ENCODE measurements at regions not wholly inside any gene's neighbourhood (a gene's known extent, or its start where the extent isn't known, plus 50 kb on each side); places are given as distances from the start of the nearest gene placed in this dataset.

DNA sequence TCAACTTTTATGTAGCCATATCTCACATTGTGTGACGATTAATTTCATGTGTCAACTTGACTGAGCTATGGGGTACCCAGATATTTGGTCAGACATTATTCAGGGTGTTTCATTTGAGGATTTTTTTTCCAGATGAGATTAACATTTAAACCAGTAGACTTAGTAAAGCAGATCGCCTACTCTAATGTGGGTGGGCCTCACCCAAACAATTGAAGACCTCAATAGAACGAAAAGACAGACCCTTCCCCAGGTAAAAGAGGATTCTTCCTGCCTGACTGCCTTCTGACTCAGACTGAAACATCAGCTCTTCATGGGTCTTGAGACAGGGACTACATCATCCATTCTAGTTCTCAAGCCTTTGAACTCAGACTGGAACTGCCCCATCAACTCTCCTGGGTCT is 231.7 kb upstream of the SASH1 start:
- no peak for DNase-seq

DNA sequence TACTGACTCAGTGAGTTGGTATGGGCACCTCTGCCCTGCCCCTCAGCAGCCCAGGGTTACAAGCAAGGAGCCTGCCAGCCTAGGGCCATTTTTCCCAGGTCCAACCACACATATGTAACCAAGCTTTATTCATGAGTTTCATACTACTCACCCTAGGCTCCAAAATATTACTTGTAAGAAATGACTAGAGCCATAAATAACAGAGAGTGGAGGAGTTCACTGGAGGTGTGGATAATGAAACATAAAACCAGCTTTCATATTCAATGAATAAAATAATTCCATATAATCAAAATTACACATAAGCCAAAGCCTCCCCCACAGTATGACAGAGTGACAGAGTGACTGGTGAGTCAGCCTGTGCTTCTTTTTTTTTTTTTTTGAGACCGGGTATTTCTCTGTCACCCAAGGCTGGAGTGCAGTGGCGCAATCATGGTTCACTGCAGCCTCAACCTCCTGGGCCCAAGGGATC is 229.8 kb upstream of the SASH1 start:
- no peak for DNase-seq

DNA sequence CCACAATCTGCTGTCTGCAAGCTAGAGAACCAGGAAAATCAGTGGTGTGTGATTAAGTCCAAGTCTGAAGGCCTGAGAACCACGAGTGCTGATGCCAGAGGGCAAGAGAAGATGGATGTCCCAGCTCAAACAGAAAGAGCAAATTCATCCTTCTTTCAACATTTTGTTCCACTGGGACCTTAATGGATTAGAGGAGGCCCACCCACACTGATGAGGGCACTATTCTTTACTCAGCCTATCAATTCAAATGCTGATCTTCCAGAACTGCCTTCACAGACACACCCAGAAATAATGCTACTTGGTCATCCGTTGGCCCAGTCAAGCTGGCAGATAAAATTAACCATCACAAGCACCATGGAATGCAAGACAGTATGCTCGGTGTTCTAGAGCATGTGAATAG is 226.6 kb upstream of the SASH1 start:
- no peak for DNase-seq

DNA sequence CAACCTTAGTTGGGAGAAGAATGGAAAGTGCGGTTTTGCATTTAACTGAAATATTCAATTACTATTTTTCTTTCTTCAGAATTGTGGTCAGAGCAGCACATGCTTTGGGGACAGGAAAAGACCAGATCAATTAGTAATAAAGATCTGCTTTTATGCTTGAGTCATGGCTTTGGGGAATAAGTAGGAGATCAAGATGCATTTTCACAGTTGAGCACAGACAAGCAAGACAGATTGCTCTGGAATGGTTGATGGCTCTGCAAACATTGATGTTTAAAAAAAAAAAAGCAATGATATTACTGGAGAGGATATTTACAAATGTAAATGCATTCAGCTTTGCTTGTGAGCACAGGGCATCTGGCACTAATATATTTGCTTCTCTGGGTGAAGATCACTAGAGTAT is 224.4 kb upstream of the SASH1 start:
- DNase-seq: no peak

DNA sequence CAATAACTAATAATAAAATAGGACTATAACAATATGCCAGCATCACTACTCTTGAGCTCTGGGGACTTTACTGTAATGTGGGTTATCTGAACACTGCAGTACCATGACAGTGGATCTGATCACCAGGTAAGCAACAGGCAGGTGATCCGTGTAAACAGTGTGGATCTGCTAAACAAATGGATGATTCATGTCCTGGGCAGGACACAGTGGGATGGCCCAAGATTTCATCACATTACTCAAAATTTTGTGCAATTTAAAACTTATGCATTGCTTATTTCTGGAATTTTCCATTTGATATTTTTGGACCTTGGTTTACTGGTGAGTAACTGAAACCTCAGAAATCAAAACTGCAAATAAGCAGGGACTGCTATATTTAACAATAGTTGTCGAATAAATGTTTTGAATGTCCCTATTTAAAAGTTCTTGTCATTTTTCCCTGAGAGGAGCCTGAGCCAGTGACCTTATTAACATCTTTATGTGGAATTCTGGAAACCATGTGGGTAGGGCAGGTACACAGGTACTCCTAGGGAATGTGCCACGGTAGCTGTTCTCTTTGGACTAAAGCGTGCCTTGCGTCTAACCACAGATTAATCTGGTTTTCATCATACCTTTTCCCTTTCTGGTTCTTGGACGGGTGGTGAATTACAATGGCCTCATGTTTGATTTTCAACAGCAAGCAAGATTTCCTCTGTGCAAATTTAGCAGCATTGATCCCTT is 214.5 kb upstream of the SASH1 start:
- no peak for DNase-seq

DNA sequence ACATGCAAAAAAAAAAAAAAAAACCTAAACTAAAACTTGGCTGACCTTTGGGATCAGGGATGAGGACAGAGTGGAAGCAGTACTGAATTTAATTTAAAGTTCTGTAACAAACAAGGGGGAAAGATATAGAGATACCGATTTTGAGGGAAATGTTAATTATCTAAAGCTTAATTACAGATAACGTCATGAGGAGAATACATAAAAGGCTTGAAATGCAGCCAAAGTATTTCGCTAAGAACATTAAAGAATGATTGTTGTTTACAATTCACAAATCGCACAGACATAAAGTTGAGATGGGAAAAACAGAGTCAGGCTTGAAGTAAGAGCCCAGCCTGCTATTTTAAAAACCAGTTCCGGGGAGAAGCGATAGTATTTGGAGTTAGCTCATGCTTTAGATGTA is 208.0 kb upstream of the SASH1 start:
- DNase-seq: no peak

DNA sequence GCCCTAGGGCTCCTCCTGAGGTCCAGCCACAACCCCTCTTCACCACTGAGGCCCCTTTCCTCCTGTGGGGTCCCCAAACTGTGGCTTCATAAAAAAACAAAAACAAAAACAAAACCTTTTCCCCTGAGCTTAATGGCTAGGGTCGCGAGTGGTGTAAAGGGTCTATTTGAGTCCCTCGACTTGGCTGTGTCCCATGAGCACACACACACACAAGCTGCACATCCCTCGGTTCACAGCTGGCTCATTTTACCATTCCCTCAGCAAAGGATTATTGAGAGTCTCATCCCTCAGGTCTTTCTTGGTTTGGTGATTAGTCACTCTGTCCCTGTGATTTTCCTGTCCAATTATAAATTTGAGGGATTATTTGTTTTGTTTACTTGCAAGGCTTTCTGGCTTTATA is 206.1 kb upstream of the SASH1 start:
- no peak for DNase-seq

DNA sequence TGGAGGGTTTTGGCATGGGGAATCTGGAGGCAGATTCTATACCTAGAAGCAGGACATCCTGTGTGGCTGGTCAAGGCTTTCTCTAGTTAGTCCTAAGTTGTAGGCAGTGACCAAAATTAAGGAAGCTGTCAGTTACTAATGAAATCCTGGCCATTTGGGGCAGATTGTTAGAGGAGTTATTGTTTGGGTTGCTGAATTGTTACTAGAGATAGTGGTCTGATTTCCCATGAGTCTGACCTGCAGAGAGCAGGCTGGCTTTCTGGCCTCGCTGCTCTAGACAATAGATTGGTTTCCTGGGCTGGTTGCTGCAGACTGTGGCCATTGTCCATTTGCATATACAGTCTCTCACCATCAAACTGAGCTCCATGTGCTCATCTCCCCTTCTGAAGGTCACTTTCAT is 205.0 kb upstream of the SASH1 start:
- DNase-seq: no peak

DNA sequence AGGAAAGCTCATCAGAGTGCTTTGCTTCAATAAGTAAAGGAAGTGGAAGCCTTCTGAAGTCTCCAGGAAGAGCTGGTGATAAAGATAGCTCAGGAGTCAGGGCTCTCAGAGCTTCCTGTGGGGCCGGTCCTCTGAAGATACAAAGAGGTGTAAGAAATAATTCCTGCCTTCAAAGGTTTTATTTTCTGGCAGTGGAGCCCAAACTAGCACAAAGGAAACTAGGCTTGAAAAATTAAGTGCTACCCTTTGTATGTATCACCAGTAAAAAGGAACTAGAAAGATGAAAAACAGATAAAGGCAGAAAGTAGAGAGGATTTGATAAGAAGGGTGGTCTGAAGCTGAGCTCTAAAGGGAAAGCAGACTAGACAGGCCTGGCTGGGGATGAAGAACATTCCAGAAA is 204.1 kb upstream of the SASH1 start:
- DNase-seq: no peak

DNA sequence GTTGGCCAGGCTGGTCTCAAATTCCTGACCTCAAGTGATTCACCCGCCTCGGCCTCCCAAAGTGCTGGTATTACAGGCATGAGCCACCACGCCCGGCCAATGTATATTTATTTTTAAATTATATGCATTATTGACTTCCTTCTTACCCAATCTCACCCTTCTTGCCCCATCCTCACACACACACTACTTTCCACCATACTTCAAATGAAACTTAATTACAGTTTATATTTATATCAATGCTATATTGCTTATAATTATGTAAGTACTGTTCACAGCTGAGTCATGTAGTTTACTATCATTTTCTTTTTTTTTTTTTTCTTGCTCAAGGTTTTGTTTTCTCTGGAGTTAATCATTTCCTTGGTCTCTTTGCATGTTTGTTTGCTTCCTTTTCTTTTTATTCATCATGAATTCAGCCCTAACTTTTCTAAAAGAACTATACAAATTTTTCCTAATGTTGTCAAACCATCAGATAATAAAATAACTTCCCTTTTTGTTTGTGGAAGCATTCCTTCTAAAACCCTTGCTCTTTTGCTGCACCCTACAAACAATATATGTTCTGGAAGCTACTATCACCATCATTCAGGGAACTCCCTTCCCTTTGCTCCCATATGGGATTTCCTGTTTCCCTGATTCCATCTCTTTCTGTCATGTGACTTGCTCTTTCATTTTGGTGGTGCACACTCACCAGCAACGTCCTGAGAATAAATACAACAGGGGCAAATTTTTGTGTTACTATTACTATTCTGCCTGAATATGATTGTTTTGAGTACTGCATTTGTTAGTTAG is 201.7 kb upstream of the SASH1 start:
- no peak for DNase-seq

DNA sequence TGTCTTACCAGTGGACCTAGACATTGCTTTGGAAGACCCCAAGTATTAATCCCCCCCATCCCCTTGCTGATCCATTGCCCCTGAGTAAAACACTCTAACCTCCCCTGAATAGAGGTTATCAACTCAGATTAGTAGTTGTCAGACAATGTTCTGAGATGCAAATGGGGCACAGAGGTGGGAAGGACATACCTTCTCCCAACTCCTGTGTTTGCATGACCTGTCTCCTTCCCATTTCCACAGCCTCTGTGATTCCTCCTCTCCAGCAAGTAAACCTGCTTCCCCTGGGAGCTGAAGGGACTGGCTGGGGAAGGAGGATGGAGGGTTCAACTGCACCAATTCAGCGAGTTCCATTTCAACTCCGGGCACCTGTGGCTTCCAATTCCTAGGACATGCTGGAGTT is 199.8 kb upstream of the SASH1 start:
- DNase-seq: no peak

DNA sequence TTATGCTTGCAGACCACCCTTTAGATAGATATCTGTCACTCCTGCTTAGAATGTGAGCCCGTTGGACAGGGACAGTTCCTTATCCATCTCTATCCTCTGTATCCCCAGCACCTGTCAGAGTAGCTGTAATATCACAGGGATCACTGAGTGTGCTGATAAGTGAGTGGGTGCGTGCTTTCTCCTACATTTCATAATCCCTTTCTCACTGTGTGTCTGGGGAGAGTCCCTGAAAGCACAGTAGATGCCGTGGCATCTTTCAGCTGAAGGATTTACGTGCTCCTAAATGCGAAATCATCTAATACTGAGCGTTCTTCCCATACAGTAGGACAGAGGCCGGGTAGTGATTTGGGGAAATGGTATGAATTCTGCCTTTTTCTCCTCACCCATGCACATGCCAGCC is 198.9 kb upstream of the SASH1 start:
- no peak for DNase-seq

DNA sequence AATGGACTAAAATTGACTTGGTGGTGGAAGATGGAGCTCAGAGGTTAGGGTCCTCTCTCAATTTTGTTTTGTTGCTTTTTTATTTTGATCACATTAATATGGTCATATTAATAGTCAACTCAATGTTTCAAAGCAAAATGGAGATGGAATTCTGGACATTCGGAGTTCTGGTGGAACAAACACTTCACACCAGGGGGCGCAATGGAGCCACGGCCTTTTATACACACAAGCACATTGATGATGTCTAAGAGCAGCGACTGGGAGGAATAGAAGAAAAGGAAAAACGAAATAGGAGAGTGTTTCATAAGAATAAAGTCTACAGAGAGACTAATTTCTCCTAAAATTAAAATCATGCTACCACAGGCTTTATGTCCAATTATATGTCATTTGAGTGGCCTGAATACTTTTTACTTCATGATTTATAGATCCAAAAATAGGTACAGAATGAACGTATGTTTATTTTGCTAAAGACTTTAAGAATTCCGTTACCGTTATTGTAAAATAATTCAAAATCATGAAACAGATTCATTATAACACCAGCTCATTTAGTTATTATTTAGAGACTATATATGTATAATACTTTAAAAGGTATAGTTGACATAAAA is 197.6 kb upstream of the SASH1 start:
- peak; percentile 68 for DNase-seq

DNA sequence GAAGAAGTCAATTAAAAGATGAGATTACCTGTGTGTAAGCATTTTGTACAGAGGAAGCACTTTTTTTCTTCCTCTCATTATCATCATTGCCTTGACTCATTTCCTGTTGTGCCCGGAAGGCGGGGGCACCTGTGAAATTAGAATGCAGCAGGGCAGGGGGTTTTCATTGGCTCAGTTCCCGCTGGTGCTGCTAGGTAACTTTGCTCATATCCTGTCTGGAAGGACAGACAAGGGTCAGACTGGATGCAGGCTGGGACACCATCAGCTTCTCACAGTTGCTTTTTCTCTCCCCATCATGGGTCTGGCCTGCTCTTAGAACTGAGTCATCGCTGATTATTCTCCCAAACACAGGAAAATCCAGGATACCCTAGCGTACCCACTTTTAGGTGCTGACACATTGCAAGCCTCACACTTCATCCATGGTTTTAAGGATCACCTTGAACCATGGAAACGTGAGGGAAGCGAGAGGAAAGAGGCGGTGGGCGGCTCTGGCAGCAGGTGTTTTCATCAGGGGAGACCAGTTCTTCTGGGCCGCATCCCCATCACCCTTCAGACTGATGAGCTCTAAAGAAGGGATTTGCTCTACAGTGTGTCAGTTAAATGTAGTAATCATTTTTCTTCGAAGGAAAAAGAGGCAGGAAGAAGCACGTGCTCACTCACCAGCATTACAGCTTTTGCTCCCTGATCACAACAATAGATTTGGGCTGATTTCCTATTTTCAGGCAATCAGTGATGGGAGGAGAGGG is 195.7 kb upstream of the SASH1 start:
- no peak for DNase-seq

DNA sequence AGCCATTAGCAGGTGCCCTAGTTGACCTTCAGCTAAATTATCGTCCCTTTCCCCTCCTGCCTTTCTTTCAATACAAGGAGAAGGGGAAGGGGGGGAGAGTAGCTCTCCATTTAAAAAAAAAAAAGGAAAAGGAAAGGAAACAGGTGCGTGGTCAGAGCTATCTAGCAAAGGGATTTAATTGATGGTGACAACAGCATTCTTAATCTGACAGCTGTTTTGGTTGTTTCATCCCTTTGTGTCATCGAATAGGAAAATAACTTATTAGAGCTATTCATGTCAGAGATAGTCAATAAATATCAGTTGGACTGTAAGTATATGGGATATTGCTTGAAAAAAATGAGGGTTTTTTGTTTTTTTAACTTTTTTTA is 195.2 kb upstream of the SASH1 start:
- no peak for DNase-seq

DNA sequence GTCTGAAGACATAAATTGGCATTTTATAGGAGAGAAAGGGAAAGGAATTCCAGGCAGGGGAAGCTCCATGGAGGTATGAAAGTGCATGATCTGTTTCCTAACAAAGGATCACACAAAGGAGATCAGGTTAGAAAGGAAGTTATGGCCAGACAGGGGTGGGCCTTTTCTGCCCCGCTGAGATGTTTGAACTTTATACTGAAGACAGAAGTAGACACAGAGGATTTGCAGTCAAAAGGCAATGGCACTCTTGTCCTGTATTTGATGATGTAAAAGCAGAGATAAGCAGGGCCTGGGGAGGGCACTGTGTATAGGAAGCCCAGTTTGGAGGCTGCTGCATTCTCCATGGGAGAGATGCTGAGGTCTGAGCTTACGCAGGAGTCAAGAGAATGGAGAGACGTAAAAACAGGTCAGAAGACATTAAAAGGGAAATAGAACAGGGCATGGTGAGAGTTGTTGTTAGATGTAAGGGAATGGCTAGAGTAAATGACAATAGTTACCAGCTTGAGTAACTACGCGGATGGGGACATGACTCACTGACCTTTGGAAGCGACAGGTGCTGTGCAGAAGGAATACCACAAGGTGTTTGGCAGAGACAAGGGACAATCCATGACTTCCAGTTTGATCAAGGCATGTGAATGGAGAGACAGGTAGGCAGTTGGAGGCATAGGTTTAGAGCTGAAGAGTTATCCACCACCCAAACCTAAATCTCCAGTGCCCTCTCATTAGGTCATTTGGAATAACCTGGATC is 190.6 kb upstream of the SASH1 start:
- DNase-seq: no peak

DNA sequence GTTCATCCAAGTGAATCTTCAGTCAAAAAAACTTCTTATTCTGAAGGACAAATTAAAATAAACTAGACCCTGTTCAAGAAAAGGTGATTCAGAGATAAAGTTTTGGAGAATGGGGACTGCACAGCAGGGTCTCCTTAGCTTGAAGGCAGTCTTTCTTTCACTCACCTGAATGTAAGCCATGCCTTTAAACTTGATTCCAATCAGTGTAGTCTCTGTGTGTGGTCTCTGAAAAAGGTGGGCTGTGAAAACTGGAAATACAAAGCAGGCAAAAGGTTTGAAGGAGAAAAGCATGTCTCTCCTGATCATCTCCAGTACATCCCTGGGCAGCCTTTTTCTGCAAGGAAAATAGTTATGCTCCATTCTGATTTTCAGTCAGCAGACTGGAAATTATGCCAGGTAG is 188.0 kb upstream of the SASH1 start:
- no peak for DNase-seq

DNA sequence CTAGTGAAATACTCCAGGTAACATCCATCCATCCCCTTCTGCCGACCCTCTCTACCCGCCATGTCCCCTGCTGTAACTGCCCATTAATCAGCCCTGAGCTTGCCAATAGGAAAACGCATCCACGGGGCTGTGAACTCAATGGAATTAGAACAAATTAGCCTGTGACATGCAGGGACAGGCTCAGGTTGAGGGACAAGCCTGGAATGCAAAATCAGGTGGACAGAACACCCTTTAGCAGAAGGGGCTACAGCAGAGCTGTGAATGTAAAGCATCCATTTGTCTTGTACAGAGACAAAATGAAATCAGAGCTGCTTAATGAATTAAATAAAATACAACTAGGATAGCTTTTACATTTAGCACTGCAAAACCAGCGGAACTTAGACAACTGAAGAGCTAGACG is 187.3 kb upstream of the SASH1 start:
- no peak for DNase-seq

DNA sequence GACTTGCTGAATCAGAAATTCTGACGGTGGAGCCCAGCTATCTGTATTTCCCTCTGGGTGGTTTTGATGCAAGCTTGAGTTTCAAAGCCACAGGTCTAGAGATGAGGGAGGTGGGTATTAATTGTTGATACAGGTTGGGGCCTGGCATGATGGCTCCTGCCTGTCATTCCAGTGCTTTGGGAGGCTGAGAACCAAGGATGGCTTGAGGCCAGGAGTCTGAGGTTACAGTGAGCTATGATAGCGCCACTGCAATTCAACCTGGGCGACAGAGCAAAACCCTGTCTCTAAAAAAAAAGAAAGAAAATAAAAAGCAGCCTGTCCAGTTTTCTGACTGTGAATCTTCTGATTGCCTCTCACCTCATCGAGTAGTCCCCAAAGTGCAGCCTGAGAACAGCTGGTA is 184.8 kb upstream of the SASH1 start:
- no peak for DNase-seq

DNA sequence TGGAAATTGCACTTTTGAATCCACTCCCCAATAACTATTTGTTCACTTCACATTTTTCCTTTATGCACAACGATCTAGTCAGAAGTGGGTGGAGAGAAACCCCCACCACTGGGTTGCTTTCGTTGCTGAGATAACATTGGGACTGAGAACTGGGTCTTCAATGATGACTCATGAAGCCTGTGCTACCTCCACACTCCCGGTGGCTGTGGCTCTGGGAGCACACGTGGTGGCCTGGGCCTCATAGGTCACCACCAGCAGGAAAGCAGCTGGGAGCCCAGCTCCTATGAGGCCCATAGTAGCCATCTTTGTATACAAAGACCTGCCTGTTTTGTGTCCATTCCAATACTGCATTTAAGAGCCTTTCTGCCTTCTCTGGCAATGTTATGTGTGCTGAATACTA is 178.0 kb upstream of the SASH1 start:
- no peak for DNase-seq

DNA sequence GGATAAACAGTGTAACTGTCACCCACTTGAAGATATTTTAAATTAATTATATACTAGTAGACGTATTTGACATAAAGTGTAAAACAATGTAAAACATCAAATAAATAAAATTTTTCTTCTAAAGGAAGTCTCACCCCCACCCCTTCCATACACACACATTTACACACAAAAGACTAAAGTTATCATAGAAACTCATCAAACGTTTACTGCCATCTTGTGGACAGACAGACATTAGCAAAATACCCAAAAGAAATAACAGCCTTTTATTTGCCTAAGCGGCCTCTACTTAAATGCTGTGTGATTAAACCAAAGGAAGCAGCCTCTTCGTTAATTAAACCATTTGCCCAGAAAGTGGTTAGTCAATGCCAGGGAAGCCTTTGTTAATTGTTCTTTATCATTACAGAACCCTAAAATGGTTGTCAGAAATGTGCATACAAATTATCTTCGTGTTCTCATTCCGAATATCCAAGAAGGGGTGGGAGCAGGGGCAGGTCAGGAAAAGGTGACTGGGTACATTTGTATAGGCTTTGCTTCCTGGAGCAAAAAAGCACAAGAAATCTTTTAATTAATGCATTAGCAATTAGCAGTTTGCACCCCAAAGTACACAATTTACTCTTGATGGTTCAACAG is 176.2 kb upstream of the SASH1 start:
- DNase-seq: peak; percentile 66

DNA sequence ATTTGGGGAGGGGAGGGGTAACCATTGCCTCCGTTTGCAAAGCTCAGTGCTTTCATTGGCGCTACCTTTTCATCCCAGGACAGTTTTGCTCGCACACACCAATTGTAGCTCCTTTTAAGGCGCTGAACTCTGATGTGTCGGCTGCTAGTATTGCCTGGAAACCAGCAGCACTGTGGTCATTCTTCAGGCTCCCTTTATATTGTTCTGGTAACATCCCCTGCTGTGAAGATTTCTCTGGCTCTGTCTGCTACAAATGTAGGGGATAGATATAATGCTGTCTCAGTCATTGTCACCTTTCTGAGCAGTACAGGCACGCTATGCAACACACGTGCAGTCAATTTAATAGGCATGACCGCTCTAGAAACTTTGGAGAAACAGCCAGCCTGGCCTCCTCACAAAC is 172.9 kb upstream of the SASH1 start:
- no peak for DNase-seq

All from fibroblast of skin of back (primary cell).